Mucosa of stomach (tissue), 1 donor: ENCODE measurements at regions not wholly inside any gene's neighbourhood (a gene's known extent, or its start where the extent isn't known, plus 50 kb on each side); places are given as distances from the start of the nearest gene placed in this dataset.

Experiments
- H3K27me3 ChIP-seq: one replicate; pipeline ENCODE4 v1.7.0; 2013; ENCODE audit warnings: mild to moderate bottlenecking, low read length; ENCODE audit not compliant: control insufficient read depth, insufficient read depth
- H3K36me3 ChIP-seq: one replicate; pipeline ENCODE4 v1.7.0; 2013; ENCODE audit warnings: low read length; ENCODE audit not compliant: control insufficient read depth, insufficient read depth
- H3K4me1 ChIP-seq: one replicate; pipeline ENCODE4 v1.7.0; 2013; ENCODE audit warnings: mild to moderate bottlenecking, low read length; ENCODE audit not compliant: control insufficient read depth, insufficient read depth
- H3K4me3 ChIP-seq: one replicate; pipeline ENCODE4 v1.7.0; 2013; ENCODE audit warnings: low read length
- H3K9ac ChIP-seq: one replicate; pipeline ENCODE4 v1.7.0; 2013; ENCODE audit warnings: mild to moderate bottlenecking, low read length, moderate library complexity
- H3K9me3 ChIP-seq: one replicate; pipeline ENCODE4 v1.7.0; 2013; ENCODE audit warnings: mild to moderate bottlenecking, low read length, moderate library complexity; ENCODE audit not compliant: control insufficient read depth
- donor health status: Pancreatic carcinoma.

DNA sequence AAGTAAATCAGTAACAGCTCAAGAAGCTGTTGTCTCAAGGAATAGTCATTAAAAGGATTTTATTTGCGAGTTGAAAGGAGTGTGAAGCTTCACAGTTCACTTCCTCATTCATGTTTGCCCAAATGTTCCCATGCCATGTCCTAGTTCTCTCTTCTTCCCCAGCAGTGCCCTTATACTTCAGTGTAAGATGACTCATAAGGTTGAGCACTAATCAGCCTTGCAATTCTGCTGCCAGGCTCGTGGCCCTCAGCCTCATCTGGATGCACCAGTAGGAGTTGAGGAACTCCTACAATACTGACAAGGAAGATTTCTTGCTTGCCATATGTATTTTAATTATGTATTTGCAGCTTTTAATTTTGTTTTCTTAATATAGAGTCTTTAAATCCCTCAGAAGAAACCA, 1980.4 kb downstream of the SUCLG1 start:
- Histone ChIP-seq H3K4me1 (no peaks in the 10 kb centered on the region), H3K36me3 (no peaks in the 10 kb centered on the region), H3K9ac (no peak overlapping the region), H3K4me3 (no peak overlapping the region), H3K9me3 (no peaks in the 10 kb centered on the region), H3K27me3 (no peaks in the 10 kb centered on the region)

GRCh38 chr2:82476094-82476493, 1983.0 kb downstream of the SUCLG1 start:
- Histone ChIP-seq H3K4me1 (no peaks in the 10 kb centered on the region), H3K4me3 (no peak overlapping the region), H3K9ac (no peak overlapping the region), H3K9me3 (no peaks in the 10 kb centered on the region), H3K36me3 (no peaks in the 10 kb centered on the region), H3K27me3 (no peaks in the 10 kb centered on the region)

DNA sequence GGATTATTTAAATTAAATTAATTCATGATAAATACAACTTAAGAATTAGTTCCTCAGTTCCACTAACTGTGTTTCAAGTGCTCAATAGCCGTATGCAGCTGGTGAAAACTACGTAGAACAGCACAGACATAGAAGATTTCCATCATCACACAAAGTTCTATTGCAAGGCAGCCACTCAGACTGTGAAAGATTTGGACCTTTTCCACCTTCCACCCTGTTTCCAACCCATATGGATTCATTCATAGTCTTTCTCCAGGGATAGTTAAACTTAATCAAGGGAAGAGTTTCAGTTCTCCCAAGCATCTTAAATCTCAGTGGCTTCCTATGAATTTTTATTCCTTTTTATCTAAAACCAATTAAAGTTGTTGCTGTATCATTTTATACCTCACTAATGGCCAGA, 2030.8 kb downstream of the SUCLG1 start:
- Histone ChIP-seq H3K9ac (no peak overlapping the region), H3K27me3 (no peaks in the 10 kb centered on the region), H3K9me3 (no peaks in the 10 kb centered on the region), H3K4me1 (no peaks in the 10 kb centered on the region), H3K36me3 (no peaks in the 10 kb centered on the region), H3K4me3 (no peak overlapping the region)

DNA sequence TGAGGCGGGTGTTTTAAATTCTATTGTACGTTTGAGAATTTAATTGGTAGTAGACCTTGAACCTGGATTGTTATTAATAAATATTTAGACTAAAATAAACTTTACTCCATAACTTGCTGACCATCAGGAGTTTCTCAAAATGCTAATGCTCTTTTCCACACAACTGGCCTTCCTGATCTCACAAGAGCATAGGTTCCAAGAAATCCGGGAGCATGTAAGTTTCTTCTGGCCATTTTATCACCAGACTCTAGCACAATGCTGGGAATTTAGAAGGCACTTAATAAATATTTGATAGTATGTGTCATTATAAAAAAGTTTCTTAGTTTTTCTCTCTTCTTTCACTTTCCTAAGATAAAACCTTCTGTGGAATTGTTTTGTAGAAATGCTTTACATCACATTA, 2047.1 kb downstream of the SUCLG1 start:
- no peaks in the 10 kb centered on the region for H3K27me3 ChIP-seq
- no peak overlapping the region for H3K4me3 ChIP-seq
- H3K4me1 ChIP-seq: no peaks in the 10 kb centered on the region
- H3K36me3 ChIP-seq: no peaks in the 10 kb centered on the region
- H3K9ac ChIP-seq: no peak overlapping the region
- H3K9me3 ChIP-seq: no peaks in the 10 kb centered on the region

DNA sequence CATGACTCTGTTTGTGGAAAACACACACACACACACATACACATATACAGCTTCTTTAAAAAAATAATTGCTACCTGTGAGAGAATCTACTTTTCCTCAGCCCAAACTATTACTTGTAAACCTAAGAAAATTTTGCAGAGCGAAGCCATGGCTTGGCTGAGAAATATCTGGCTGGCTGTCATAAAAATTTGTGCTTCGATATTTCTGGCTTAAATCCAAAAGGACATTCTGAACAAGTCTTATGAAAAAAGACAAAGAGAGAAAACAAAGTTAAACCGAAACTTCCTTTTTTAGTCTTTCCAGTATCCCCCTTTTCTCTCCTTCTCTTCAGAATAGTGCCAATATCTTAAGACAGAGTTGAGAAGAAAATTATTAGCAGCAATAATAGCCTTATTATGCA, 2048.0 kb downstream of the SUCLG1 start:
- Histone ChIP-seq H3K36me3 (no peaks in the 10 kb centered on the region), H3K9ac (no peak overlapping the region)

DNA sequence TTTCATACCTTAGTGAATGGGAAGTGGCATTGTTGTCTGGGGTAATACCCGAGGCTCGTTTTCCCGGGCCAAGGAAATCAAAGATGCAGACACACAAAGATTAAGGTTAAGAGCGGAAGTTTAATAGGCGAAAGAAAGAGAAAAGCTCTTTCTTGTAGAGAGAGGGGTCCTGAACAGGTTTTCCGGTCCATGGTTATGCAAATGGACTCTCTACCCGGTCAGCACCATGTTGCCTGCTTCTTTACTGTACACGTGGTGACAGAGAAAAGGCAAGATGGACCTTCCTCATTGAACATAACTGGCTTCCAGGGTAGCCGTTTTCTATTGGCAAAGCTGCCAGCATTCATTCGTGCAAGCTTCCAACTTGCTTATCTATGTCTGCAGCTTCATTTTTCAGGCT, 2063.5 kb downstream of the SUCLG1 start:
- Histone ChIP-seq H3K9me3 (no peaks in the 10 kb centered on the region), H3K4me1 (no peaks in the 10 kb centered on the region), H3K27me3 (no peaks in the 10 kb centered on the region), H3K9ac (no peak overlapping the region), H3K4me3 (no peak overlapping the region), H3K36me3 (no peaks in the 10 kb centered on the region)

More for the DNA sequence above, 2048.0 kb downstream of the SUCLG1 start:
- no peaks in the 10 kb centered on the region for H3K4me1 ChIP-seq
- no peak overlapping the region for H3K4me3 ChIP-seq
- no peaks in the 10 kb centered on the region for H3K9me3 ChIP-seq
- H3K27me3 ChIP-seq: no peaks in the 10 kb centered on the region

GRCh38 chr2:82391386-82391785, 2067.7 kb downstream of the SUCLG1 start:
- no peaks in the 10 kb centered on the region for H3K36me3 ChIP-seq
- no peaks in the 10 kb centered on the region for H3K9me3 ChIP-seq
- H3K9ac ChIP-seq: no peak overlapping the region
- H3K27me3 ChIP-seq: no peaks in the 10 kb centered on the region
- no peak overlapping the region for H3K4me3 ChIP-seq
- no peaks in the 10 kb centered on the region for H3K4me1 ChIP-seq

DNA sequence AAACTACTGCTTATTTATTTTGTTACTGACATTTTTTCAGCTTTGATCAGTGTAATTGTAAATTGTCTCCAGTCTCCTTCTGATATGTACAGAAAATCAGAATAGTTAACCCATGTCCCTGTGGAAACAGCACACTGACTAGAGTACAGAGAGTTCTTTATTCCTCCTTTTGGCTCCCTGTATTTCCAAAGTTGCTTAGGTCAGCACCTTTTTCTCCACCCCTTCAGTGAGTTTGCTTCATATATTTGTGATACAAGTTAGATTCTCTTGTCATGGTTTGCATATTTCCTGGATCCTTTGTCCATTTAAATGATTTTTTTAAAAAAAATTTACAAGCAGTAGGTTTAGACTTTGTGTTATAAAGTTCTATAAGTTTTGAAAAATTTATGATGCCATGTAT, 2051.1 kb upstream of the LRRTM1 start:
- Histone ChIP-seq H3K9me3 (no peaks in the 10 kb centered on the region), H3K27me3 (no peaks in the 10 kb centered on the region), H3K4me1 (no peaks in the 10 kb centered on the region), H3K4me3 (no peak overlapping the region), H3K36me3 (no peaks in the 10 kb centered on the region), H3K9ac (no peak overlapping the region)

GRCh38 chr2:82345910-82346309, 2041.4 kb upstream of the LRRTM1 start:
- H3K9me3 ChIP-seq: no peaks in the 10 kb centered on the region
- no peaks in the 10 kb centered on the region for H3K36me3 ChIP-seq
- H3K4me1 ChIP-seq: no peaks in the 10 kb centered on the region
- H3K27me3 ChIP-seq: no peaks in the 10 kb centered on the region
- H3K4me3 ChIP-seq: no peak overlapping the region
- no peak overlapping the region for H3K9ac ChIP-seq

DNA sequence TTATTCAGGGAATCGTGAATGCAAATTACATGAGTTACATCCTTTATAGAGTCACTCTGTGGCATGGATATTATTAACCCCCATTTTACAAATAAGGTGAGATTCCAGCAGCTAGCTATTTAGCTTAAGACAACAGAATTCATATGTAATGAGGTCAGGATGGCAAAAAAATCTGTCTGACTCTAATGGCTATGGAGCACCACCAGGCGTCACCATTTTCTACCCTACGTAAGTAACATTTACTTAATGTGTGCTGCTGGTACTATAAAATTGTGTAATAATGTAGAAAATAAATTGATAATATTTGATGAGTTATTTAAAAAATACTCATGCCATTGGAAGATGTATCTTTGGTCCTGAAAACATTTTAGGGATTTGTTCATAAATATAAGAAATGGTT, 2040.1 kb upstream of the LRRTM1 start:
- H3K4me1 ChIP-seq: no peaks in the 10 kb centered on the region
- no peak overlapping the region for H3K9ac ChIP-seq
- no peaks in the 10 kb centered on the region for H3K36me3 ChIP-seq
- no peaks in the 10 kb centered on the region for H3K27me3 ChIP-seq
- H3K9me3 ChIP-seq: no peaks in the 10 kb centered on the region
- no peak overlapping the region for H3K4me3 ChIP-seq

GRCh38 chr2:82342356-82342755, 2037.8 kb upstream of the LRRTM1 start:
- H3K9ac ChIP-seq: no peak overlapping the region
- no peaks in the 10 kb centered on the region for H3K9me3 ChIP-seq
- H3K4me1 ChIP-seq: no peaks in the 10 kb centered on the region
- no peak overlapping the region for H3K4me3 ChIP-seq
- no peaks in the 10 kb centered on the region for H3K36me3 ChIP-seq
- no peaks in the 10 kb centered on the region for H3K27me3 ChIP-seq

DNA sequence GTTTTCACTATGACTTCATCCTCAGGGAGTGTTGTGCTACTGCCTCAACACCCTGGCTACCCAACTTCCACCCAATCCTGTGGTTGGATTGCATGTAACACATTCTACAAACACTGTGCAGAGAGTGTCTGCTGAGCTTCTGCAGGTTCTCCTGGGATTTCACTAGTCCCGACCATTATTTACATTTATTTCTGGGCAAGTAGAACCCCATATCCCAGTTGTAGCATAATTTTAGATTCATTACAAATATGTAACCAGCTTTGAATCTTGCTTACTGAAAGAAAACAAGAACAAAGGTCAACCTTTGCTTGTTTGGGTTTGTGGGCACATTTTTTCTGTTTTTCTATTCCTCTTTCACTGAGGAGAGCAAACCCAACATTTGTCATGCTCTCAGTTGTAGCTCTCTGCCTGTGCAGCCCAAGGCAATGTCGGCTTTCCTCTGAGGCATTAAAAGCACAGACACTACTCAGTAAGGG, 2036.1 kb upstream of the LRRTM1 start:
- Histone ChIP-seq H3K4me3 (no peak overlapping the region), H3K9me3 (no peaks in the 10 kb centered on the region), H3K27me3 (no peaks in the 10 kb centered on the region), H3K36me3 (no peaks in the 10 kb centered on the region), H3K4me1 (no peaks in the 10 kb centered on the region), H3K9ac (no peak overlapping the region)

GRCh38 chr2:82339805-82340204, 2035.3 kb upstream of the LRRTM1 start:
- no peaks in the 10 kb centered on the region for H3K36me3 ChIP-seq
- no peaks in the 10 kb centered on the region for H3K4me1 ChIP-seq
- H3K9me3 ChIP-seq: no peaks in the 10 kb centered on the region
- H3K4me3 ChIP-seq: no peak overlapping the region
- H3K27me3 ChIP-seq: no peaks in the 10 kb centered on the region
- no peak overlapping the region for H3K9ac ChIP-seq
